ENCODE measurements at regions not wholly inside any gene's neighbourhood (a gene's known extent, or its start where the extent isn't known, plus 50 kb on each side); places are given as distances from the start of the nearest gene placed in this dataset.

GRCh38 chr5:98076501-98076900, 697.0 kb upstream of the RGMB start:
- DNase-seq, result no peak

- DNase-seq, result no peak
Observed at GRCh38 chr5:98085593-98085992, 687.9 kb upstream of the RGMB start.

- no peak for DNase-seq
Observed at GRCh38 chr5:98095072-98095471, 678.4 kb upstream of the RGMB start.

- no peak for DNase-seq
Observed at GRCh38 chr5:98096155-98096554, 677.3 kb upstream of the RGMB start.

- no peak for DNase-seq
Observed at GRCh38 chr5:98099448-98100105, 673.9 kb upstream of the RGMB start.

- no peak for DNase-seq
Observed at GRCh38 chr5:98101131-98101530, 672.3 kb upstream of the RGMB start.

GRCh38 chr5:98102936-98103335, 670.5 kb upstream of the RGMB start:
- DNase-seq, result no peak

GRCh38 chr5:98103807-98104206, 669.7 kb upstream of the RGMB start:
- no peak for DNase-seq

- no peak for DNase-seq
Observed at GRCh38 chr5:98104454-98105188, 668.8 kb upstream of the RGMB start.

- DNase-seq, result no peak
Observed at GRCh38 chr5:98105681-98106080, 667.8 kb upstream of the RGMB start.

- no peak for DNase-seq
Observed at GRCh38 chr5:98106116-98107031, 667.1 kb upstream of the RGMB start.

GRCh38 chr5:98108497-98108896, 665.0 kb upstream of the RGMB start:
- DNase-seq, result no peak

- no peak for DNase-seq
Observed at GRCh38 chr5:98109561-98110006, 663.9 kb upstream of the RGMB start.

- no peak for DNase-seq
Observed at GRCh38 chr5:98110282-98110691, 663.2 kb upstream of the RGMB start.

GRCh38 chr5:98110791-98111190, 662.7 kb upstream of the RGMB start:
- DNase-seq, result no peak

GRCh38 chr5:98111686-98112085, 661.8 kb upstream of the RGMB start:
- DNase-seq, result no peak

GRCh38 chr5:98121036-98121936, 652.2 kb upstream of the RGMB start:
- no peak for DNase-seq

- DNase-seq, result no peak
Observed at GRCh38 chr5:98128271-98128670, 645.2 kb upstream of the RGMB start.

GRCh38 chr5:98128846-98129245, 644.6 kb upstream of the RGMB start:
- no peak for DNase-seq

- DNase-seq, result no peak
Observed at GRCh38 chr5:98130261-98131035, 643.0 kb upstream of the RGMB start.

GRCh38 chr5:98144116-98144515, 629.3 kb upstream of the RGMB start:
- DNase-seq, result no peak

- DNase-seq, result no peak
Observed at GRCh38 chr5:98144710-98145109, 628.8 kb upstream of the RGMB start.

Measured in T-helper 1 cell (primary cell).